ENCODE measurements at regions not wholly inside any gene's neighbourhood (a gene's known extent, or its start where the extent isn't known, plus 50 kb on each side); places are given as distances from the start of the nearest gene placed in this dataset.
"Not testable (repeated sequence)": the region's sequence is repeated elsewhere in the genome, so short reads cannot be mapped to it uniquely, and the experiment has no call there.

DNA sequence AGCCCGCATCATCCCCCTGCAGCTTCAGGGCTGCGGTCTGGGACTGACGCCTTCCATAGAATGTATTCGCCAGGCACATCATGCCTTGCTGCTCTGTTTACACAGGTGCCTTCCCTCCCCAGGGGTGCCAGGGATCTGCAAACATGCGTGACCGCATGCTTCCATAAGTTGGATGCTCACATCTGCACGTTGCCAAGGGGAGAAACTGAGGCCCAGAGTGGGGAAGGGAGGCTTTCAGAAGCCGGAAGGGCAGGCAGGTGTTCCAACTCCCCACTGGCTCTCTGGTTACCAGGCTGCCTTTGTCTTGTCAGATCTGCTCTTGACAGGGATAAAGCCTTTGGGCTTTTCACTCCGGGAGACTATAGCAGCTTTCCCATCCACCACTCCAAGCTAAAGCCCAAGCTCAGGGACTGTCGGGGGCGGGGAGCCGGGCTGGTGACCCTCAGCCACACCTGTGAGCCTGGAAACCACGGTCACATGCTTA lies 125.8 kb upstream of the TNP1 start:
- H3K9me3 ChIP-seq = no peaks in the 10 kb centered on the region
- ChIA-PET CTCF (interaction anchor here (1.2 kb wide), 1 partner anchor 131 kb away, joined by 3 read pairs; no protein-coding TSS in a partner anchor), POLR2A (no interaction called here)

DNA sequence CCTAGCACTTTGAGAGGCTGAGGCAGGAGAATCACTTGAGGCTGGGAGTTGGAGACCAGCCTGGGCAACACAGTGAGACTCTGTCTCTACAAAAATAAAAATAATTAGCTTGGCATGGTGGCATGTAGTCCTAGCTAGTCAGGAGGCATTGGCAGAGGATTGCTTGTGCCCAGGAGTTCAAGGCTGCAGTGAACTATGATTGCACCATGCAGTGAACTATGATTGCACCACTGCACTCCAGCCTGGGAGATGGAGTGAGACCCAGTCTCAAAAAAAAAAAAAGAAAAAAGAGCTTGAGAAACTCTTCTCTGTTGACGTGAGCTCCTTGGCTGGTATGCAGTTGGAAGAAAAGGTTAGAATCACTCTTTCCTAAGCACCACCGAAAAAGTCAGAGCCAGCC lies 125.1 kb upstream of the TNP1 start:
- no peak overlapping the region for H3K27ac ChIP-seq (ENCODE audit: low read depth in 2 of 2, low read length in 1 of 2)
- no peak overlapping the region for H2AFZ ChIP-seq (ENCODE audit: low read depth)
- no peak for TF ChIP-seq TAF1 (IDR thresholded peaks at IDR 0.05; ENCODE audit: borderline replicate concordance, low read depth, low read length)
- TF ChIP-seq FOSL2 (IDR thresholded peaks at IDR 0.05; ENCODE audit: borderline replicate concordance, low read depth) = no peak
- TF ChIP-seq, protein P1, sequence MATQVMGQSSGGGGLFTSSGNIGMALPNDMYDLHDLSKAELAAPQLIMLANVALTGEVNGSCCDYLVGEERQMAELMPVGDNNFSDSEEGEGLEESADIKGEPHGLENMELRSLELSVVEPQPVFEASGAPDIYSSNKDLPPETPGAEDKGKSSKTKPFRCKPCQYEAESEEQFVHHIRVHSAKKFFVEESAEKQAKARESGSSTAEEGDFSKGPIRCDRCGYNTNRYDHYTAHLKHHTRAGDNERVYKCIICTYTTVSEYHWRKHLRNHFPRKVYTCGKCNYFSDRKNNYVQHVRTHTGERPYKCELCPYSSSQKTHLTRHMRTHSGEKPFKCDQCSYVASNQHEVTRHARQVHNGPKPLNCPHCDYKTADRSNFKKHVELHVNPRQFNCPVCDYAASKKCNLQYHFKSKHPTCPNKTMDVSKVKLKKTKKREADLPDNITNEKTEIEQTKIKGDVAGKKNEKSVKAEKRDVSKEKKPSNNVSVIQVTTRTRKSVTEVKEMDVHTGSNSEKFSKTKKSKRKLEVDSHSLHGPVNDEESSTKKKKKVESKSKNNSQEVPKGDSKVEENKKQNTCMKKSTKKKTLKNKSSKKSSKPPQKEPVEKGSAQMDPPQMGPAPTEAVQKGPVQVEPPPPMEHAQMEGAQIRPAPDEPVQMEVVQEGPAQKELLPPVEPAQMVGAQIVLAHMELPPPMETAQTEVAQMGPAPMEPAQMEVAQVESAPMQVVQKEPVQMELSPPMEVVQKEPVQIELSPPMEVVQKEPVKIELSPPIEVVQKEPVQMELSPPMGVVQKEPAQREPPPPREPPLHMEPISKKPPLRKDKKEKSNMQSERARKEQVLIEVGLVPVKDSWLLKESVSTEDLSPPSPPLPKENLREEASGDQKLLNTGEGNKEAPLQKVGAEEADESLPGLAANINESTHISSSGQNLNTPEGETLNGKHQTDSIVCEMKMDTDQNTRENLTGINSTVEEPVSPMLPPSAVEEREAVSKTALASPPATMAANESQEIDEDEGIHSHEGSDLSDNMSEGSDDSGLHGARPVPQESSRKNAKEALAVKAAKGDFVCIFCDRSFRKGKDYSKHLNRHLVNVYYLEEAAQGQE (IDR thresholded peaks at IDR 0.05; ENCODE audit: low read depth, low read length) = no peak
- TF ChIP-seq SMC3 (IDR thresholded peaks at IDR 0.05; ENCODE audit: low read depth, low read length) = no peak
- no peaks in the 10 kb centered on the region for H4K20me1 ChIP-seq (ENCODE audit: insufficient read depth)
- no peak overlapping the region for H3K4me3 ChIP-seq (ENCODE audit: low read depth in 2 of 2, low read length in 1 of 2)
- H3K79me2 ChIP-seq (ENCODE audit: insufficient read depth) = no peaks in the 10 kb centered on the region
- H3K9ac ChIP-seq = no peak overlapping the region
- H3K36me3 ChIP-seq (replicated peaks in 1 of 2; ENCODE audit: control insufficient read depth in 1 of 2, insufficient read depth in 2 of 2, low read length in 1 of 2) = no peaks in the 10 kb centered on the region
- no peaks in the 10 kb centered on the region for H3F3A ChIP-seq (replicated peaks; ENCODE audit: insufficient read depth)
- ChIA-PET CTCF (interaction anchor here (1.0 to 1.2 kb wide), 3 partner anchors 131 to 285 kb away, joined by 3 to 4 read pairs (median 3); no protein-coding TSS in a partner anchor), POLR2A (interaction anchor here (0.7 kb wide), 1 partner anchor 130 kb away, joined by 3 read pairs; no protein-coding TSS in a partner anchor)
- WGBS (ENCODE audit: low lambda C conversion rate) = 64% methylated on average over 2 of the region's 2 CpGs
- H3K4me2 ChIP-seq = no peak overlapping the region
- no peak for DNase-seq
- H3K27me3 ChIP-seq (ENCODE audit: insufficient read depth) = no peaks in the 10 kb centered on the region
- H3K9me3 ChIP-seq = no peaks in the 10 kb centered on the region
- H3K9me2 ChIP-seq = no peaks in the 10 kb centered on the region
- H3K4me1 ChIP-seq (ENCODE audit: control insufficient read depth in 1 of 2, insufficient read depth in 2 of 2, low read depth in 1 of 2, low read length in 1 of 2) = no peaks in the 10 kb centered on the region; a peak in 1 of 4 replicates

More for the DNA sequence above, 125.8 kb upstream of the TNP1 start:
- Histone ChIP-seq H3F3A (replicated peaks; ENCODE audit: insufficient read depth) (no peaks in the 10 kb centered on the region), H3K36me3 (replicated peaks in 1 of 2; ENCODE audit: control insufficient read depth in 1 of 2, insufficient read depth in 2 of 2, low read length in 1 of 2) (no peaks in the 10 kb centered on the region), H3K4me3 (ENCODE audit: low read depth in 2 of 2, low read length in 1 of 2) (no peak overlapping the region), H3K9me2 (no peaks in the 10 kb centered on the region), H3K27me3 (ENCODE audit: insufficient read depth) (no peaks in the 10 kb centered on the region), H4K20me1 (ENCODE audit: insufficient read depth) (no peaks in the 10 kb centered on the region), H3K4me1 (ENCODE audit: control insufficient read depth in 1 of 2, insufficient read depth in 2 of 2, low read depth in 1 of 2, low read length in 1 of 2) (no peaks in the 10 kb centered on the region; a peak in 1 of 4 replicates), H3K4me2 (no peak overlapping the region), H3K27ac (ENCODE audit: low read depth in 2 of 2, low read length in 1 of 2) (no peak overlapping the region), H2AFZ (ENCODE audit: low read depth) (no peak overlapping the region), H3K9ac (no peak overlapping the region), H3K79me2 (ENCODE audit: insufficient read depth) (no peaks in the 10 kb centered on the region)
- no peak for DNase-seq
- TF ChIP-seq, protein P2, sequence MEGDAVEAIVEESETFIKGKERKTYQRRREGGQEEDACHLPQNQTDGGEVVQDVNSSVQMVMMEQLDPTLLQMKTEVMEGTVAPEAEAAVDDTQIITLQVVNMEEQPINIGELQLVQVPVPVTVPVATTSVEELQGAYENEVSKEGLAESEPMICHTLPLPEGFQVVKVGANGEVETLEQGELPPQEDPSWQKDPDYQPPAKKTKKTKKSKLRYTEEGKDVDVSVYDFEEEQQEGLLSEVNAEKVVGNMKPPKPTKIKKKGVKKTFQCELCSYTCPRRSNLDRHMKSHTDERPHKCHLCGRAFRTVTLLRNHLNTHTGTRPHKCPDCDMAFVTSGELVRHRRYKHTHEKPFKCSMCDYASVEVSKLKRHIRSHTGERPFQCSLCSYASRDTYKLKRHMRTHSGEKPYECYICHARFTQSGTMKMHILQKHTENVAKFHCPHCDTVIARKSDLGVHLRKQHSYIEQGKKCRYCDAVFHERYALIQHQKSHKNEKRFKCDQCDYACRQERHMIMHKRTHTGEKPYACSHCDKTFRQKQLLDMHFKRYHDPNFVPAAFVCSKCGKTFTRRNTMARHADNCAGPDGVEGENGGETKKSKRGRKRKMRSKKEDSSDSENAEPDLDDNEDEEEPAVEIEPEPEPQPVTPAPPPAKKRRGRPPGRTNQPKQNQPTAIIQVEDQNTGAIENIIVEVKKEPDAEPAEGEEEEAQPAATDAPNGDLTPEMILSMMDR (IDR thresholded peaks at IDR 0.05) = no peak
- TF ChIP-seq RCOR1 (IDR thresholded peaks at IDR 0.05; ENCODE audit: low read length) (no peak), FOXM1 (IDR thresholded peaks at IDR 0.05; ENCODE audit: low read depth) (no peak), FOXJ3 (CRISPR knock-in tag; IDR thresholded peaks at IDR 0.05) (no peak), ELF1 (IDR thresholded peaks at IDR 0.05) (no peak), EP300 (IDR thresholded peaks at IDR 0.05; ENCODE audit: borderline replicate concordance in 1 of 2, low read depth in 1 of 2, low read length in 1 of 2) (no peak), EZH2phosphoT487 (IDR thresholded peaks at IDR 0.05; ENCODE audit: borderline replicate concordance, low read depth) (no peak), YY1 (IDR thresholded peaks at IDR 0.05; ENCODE audit: low read depth) (no peak)
- WGBS (ENCODE audit: low lambda C conversion rate) = 63% methylated on average over 10 of the region's 13 CpGs

DNA sequence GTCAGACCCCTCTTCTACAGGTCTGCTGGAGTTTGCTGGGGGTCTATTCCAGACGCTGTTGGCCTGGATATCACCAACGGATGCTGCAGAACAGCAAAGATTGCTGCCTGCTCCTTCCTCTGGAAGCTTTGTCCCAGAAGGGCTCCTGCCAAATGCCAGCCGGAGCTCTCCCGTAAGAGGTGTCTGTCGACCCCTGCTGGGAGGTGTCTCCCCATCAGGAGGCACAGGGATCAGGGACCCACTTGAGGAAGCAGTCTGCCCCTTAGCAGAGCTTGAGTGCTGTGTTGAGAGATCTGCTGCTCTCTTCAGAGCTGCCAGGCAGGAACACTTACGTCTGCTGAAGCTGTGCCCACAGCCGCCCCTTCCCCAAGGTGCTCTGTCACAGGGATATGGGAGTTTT lies 122.1 kb upstream of the TNP1 start:
- H3K27ac ChIP-seq (ENCODE audit: low read depth in 2 of 2, low read length in 1 of 2); H3K79me2 ChIP-seq (ENCODE audit: insufficient read depth); DNase-seq; H3K36me3 ChIP-seq (replicated peaks in 1 of 2; ENCODE audit: control insufficient read depth in 1 of 2, insufficient read depth in 2 of 2, low read length in 1 of 2); H4K20me1 ChIP-seq (ENCODE audit: insufficient read depth); H3K4me3 ChIP-seq (ENCODE audit: low read depth in 2 of 2, low read length in 1 of 2); H3F3A ChIP-seq (replicated peaks; ENCODE audit: insufficient read depth); H3K9ac ChIP-seq; H3K4me2 ChIP-seq; CTCF ChIA-PET; H3K9me2 ChIP-seq; H3K9me3 ChIP-seq; H2AFZ ChIP-seq (ENCODE audit: low read depth); H3K27me3 ChIP-seq (ENCODE audit: insufficient read depth); H3K4me1 ChIP-seq (ENCODE audit: control insufficient read depth in 1 of 2, insufficient read depth in 2 of 2, low read depth in 1 of 2, low read length in 1 of 2); POLR2A ChIA-PET: not testable (repeated sequence)
- 82% methylated on average over 5 of the region's 7 CpGs for WGBS (ENCODE audit: low lambda C conversion rate)

DNA sequence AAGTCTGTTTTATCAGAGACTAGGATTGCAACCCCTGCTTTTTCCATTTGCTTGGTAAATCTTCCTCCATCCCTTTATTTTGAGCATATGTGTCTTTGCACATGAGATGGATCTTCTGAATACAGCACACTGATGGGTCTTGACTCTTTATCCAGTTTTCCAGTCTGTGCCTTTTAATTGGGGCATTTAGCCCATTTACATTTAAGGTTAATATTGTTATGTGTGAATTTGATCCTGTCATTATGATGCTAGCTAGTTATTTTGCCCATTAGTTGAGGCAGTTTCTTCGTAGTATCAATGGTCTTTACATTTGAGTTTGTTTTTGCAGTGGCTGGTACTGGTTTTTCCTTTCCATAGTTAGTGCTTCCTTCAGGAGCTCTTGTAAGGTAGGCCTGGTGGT lies 120.6 kb upstream of the TNP1 start:
- DNase-seq; H4K20me1 ChIP-seq (ENCODE audit: insufficient read depth); H3K9me2 ChIP-seq; H3F3A ChIP-seq (replicated peaks; ENCODE audit: insufficient read depth); H3K9me3 ChIP-seq; H3K36me3 ChIP-seq (replicated peaks in 1 of 2; ENCODE audit: control insufficient read depth in 1 of 2, insufficient read depth in 2 of 2, low read length in 1 of 2); H3K4me1 ChIP-seq (ENCODE audit: control insufficient read depth in 1 of 2, insufficient read depth in 2 of 2, low read depth in 1 of 2, low read length in 1 of 2); CTCF ChIA-PET; H3K27ac ChIP-seq (ENCODE audit: low read depth in 2 of 2, low read length in 1 of 2); POLR2A ChIA-PET; H3K9ac ChIP-seq; H3K4me3 ChIP-seq (ENCODE audit: low read depth in 2 of 2, low read length in 1 of 2); H3K4me2 ChIP-seq; H3K27me3 ChIP-seq (ENCODE audit: insufficient read depth); H2AFZ ChIP-seq (ENCODE audit: low read depth); H3K79me2 ChIP-seq (ENCODE audit: insufficient read depth): not testable (repeated sequence)
- WGBS (ENCODE audit: low lambda C conversion rate) = 16% methylated on average over 1 of the region's 1 CpG
